SK-N-SH (cell line): ENCODE measurements at regions not wholly inside any gene's neighbourhood (a gene's known extent, or its start where the extent isn't known, plus 50 kb on each side); places are given as distances from the start of the nearest gene placed in this dataset.

ENCODE experiments used
- CTCF ChIA-PET: fragments of 300-600, 350-600 bp; formaldehyde crosslinking; extraction: SDS; loops from one replicate; lab custom pipeline; 2021; lab: Yijun Ruan, JAX
- POLR2A ChIA-PET: fragments of 350-600 bp; sonication (Branson Sonifier 250); formaldehyde crosslinking; extraction: SDS; loops from one replicate; lab custom pipeline; 2020; ENCODE audit warnings: antibody characterized with exemption, inconsistent platforms; lab: Yijun Ruan, JAX
- DNase-seq: peaks from one replicate; pipeline ENCODE4 v3.0.0; 2012
- H2AFZ ChIP-seq: fragments of 200-600 bp; sonication (generic); 2 replicates; pipeline ENCODE4 v1.8.1; 2016; ENCODE audit warnings: antibody characterized with exemption, mild to moderate bottlenecking, low read depth
- H3F3A ChIP-seq: fragments of 200-600 bp; sonication (generic); replicated peaks from 2 replicates; pipeline ENCODE3; 2016; ENCODE audit warnings: antibody characterized with exemption, mild to moderate bottlenecking; ENCODE audit not compliant: insufficient read depth
- H3K27ac ChIP-seq, 2 experiments: fragments of 200-500 bp in 1 of 2; fragments of 200-600 bp in 1 of 2; sonication (Bioruptor generic) in 1 of 2; sonication (generic), shearing (Covaris generic) in 1 of 2; 2 replicates each; pipeline versions ENCODE4 v1.5.1 to v1.6.1; 2014 to 2016; ENCODE audit warnings: low read depth in 2 of 2, inconsistent platforms in 1 of 2, low read length in 1 of 2, mild to moderate bottlenecking in 1 of 2, mixed read lengths in 1 of 2
- H3K27me3 ChIP-seq: fragments of 200-600 bp; sonication (generic), shearing (Covaris generic); 2 replicates; pipeline ENCODE4 v1.6.1; 2016; ENCODE audit warnings: mixed run types; ENCODE audit not compliant: insufficient read depth
- H3K36me3 ChIP-seq, 2 experiments: fragments of 200-500 bp in 1 of 2; fragments of 200-600 bp in 1 of 2; sonication (Bioruptor generic) in 1 of 2; sonication (generic) in 1 of 2; replicated peaks in 1 of 2; 2 replicates each; pipeline versions ENCODE3 to v1.5.1; 2014 to 2016; ENCODE audit warnings: low read length in 1 of 2, mild to moderate bottlenecking in 1 of 2; ENCODE audit not compliant: insufficient read depth in 2 of 2, control insufficient read depth in 1 of 2
- H3K4me1 ChIP-seq, 2 experiments: fragments of 200-500 bp in 1 of 2; fragments of 200-600 bp in 1 of 2; sonication (Bioruptor generic) in 1 of 2; sonication (generic), shearing (Covaris generic) in 1 of 2; 2 replicates each; pipeline versions ENCODE4 v1.5.1 to v1.6.1; 2014 to 2016; ENCODE audit warnings: low read depth in 1 of 2, low read length in 1 of 2, mixed run types in 1 of 2; ENCODE audit not compliant: insufficient read depth in 2 of 2, control insufficient read depth in 1 of 2
- H3K4me2 ChIP-seq: fragments of 200-600 bp; sonication (generic), shearing (Covaris generic); 2 replicates; pipeline ENCODE4 v1.6.1; 2017; ENCODE audit warnings: mixed run types
- H3K4me3 ChIP-seq, 2 experiments: fragments of 200-500 bp in 1 of 2; fragments of 200-600 bp in 1 of 2; sonication (Bioruptor generic) in 1 of 2; sonication (generic), shearing (Covaris generic) in 1 of 2; 2 replicates each; pipeline versions ENCODE4 v1.5.1 to v1.8.1; 2014 to 2016; ENCODE audit warnings: low read depth in 2 of 2, inconsistent platforms in 1 of 2, low read length in 1 of 2, mild to moderate bottlenecking in 1 of 2, mixed read lengths in 1 of 2, moderate library complexity in 1 of 2
- H3K79me2 ChIP-seq: fragments of 200-600 bp; sonication (generic); 2 replicates; pipeline ENCODE4 v1.8.1; 2017; ENCODE audit warnings: mild to moderate bottlenecking; ENCODE audit not compliant: insufficient read depth
- H3K9ac ChIP-seq: fragments of 200-600 bp; sonication (generic); 2 replicates; pipeline ENCODE4 v1.6.1; 2017; ENCODE audit warnings: mixed run types
- H3K9me2 ChIP-seq: fragments of 200-600 bp; sonication (generic); 2 replicates; pipeline ENCODE4 v1.6.1; 2017; ENCODE audit warnings: mixed run types
- H3K9me3 ChIP-seq: fragments of 200-600 bp; sonication (generic); 2 replicates; pipeline ENCODE4 v1.6.1; 2017; ENCODE audit warnings: mixed run types, mild to moderate bottlenecking, moderate library complexity
- H4K20me1 ChIP-seq: fragments of 200-600 bp; sonication (generic); 2 replicates; pipeline ENCODE4 v1.6.1; 2017; ENCODE audit warnings: mild to moderate bottlenecking, mixed run types; ENCODE audit not compliant: insufficient read depth
- ELF1 ChIP-seq: IDR thresholded peaks from 2 replicates; pipeline ENCODE4 v1.4.0; 2012
- EZH2phosphoT487 ChIP-seq: fragments of 200-600 bp; sonication (generic); IDR thresholded peaks from 2 replicates; pipeline ENCODE4 v1.6.1; 2017; ENCODE audit warnings: low read depth, mixed run types, mild to moderate bottlenecking, antibody characterized with exemption, moderate library complexity, borderline replicate concordance
- FOXJ3 ChIP-seq: sonication (generic); formaldehyde crosslinking; IDR thresholded peaks from 2 replicates; pipeline ENCODE4 v1.5.1; 2020; ENCODE audit warnings: mild to moderate bottlenecking, missing genetic modification reagents
- FOXM1 ChIP-seq: IDR thresholded peaks from 2 replicates; pipeline ENCODE4 v1.4.0; 2012; ENCODE audit warnings: low read depth, mild to moderate bottlenecking
- IRF3 ChIP-seq: fragments of 150-350 bp; IDR thresholded peaks from 2 replicates; pipeline ENCODE4 v1.6.1; 2016; ENCODE audit warnings: mild to moderate bottlenecking, low read depth, low read length
- JUND ChIP-seq: IDR thresholded peaks from 2 replicates; pipeline ENCODE4 v1.4.0; 2012
- MAX ChIP-seq: IDR thresholded peaks from 2 replicates; pipeline ENCODE4 v1.4.0; 2012; ENCODE audit warnings: low read depth
- MEF2A ChIP-seq: IDR thresholded peaks from 2 replicates; pipeline ENCODE4 v1.4.0; 2012; ENCODE audit warnings: low read depth, borderline replicate concordance
- MXI1 ChIP-seq: IDR thresholded peaks from 2 replicates; pipeline ENCODE4 v1.6.1; 2012; ENCODE audit warnings: mild to moderate bottlenecking, low read depth, low read length, improper control_type of control experiment
- NFIC ChIP-seq: IDR thresholded peaks from 2 replicates; pipeline ENCODE4 v1.4.0; 2012; ENCODE audit warnings: borderline replicate concordance
- POLR2AphosphoS5 ChIP-seq: IDR thresholded peaks from 2 replicates; pipeline ENCODE4 v1.6.1; 2012; ENCODE audit warnings: low read depth, low read length
- RAD21 ChIP-seq: IDR thresholded peaks from 2 replicates; pipeline ENCODE4 v1.6.1; 2012; ENCODE audit warnings: mild to moderate bottlenecking, low read length
- RCOR1 ChIP-seq: fragments of 150-350 bp; IDR thresholded peaks from 2 replicates; pipeline ENCODE4 v1.6.1; 2017; ENCODE audit warnings: antibody characterized with exemption, low read length
- RFX5 ChIP-seq: IDR thresholded peaks from 2 replicates; pipeline ENCODE4 v1.6.1; 2012; ENCODE audit warnings: mild to moderate bottlenecking, improper control_type of control experiment, low read length
- SIN3A ChIP-seq: IDR thresholded peaks from 2 replicates; pipeline ENCODE4 v1.6.1; 2012; ENCODE audit warnings: low read depth, mild to moderate bottlenecking, low read length, moderate library complexity, borderline replicate concordance
- SMC3 ChIP-seq: IDR thresholded peaks from 2 replicates; pipeline ENCODE4 v1.6.1; 2012; ENCODE audit warnings: low read depth, low read length, improper control_type of control experiment
- TAF1 ChIP-seq: IDR thresholded peaks from 2 replicates; pipeline ENCODE4 v1.6.1; 2012; ENCODE audit warnings: low read depth, mild to moderate bottlenecking, low read length, moderate library complexity, borderline replicate concordance
- TCF12 ChIP-seq: IDR thresholded peaks from 2 replicates; pipeline ENCODE4 v1.4.0; 2012
- TEAD4 ChIP-seq: IDR thresholded peaks from 2 replicates; pipeline ENCODE4 v1.4.0; 2012; ENCODE audit warnings: mild to moderate bottlenecking, borderline replicate concordance; ENCODE audit not compliant: insufficient read depth
- USF2 ChIP-seq: fragments of 150-350 bp; IDR thresholded peaks from 2 replicates; pipeline ENCODE4 v1.6.1; 2017; ENCODE audit warnings: antibody characterized with exemption, low read length, low read depth, borderline replicate concordance
- ZBTB33 ChIP-seq: IDR thresholded peaks from 2 replicates; pipeline ENCODE4 v1.4.0; 2012; ENCODE audit warnings: low read depth, borderline replicate concordance
- WGBS: methylation state at CpG from one replicate; pipeline ENCODE4 v1.1.6; 2017; ENCODE audit warnings: low lambda C conversion rate; 5-methylcytosine and 5-hydroxymethylcytosine counted together

GRCh38 chr11:88040148-88040496 lies 135.1 kb downstream of the RAB38 start:
- no peaks in the 10 kb centered on the region for H4K20me1 ChIP-seq
- no peak overlapping the region for H3K9ac ChIP-seq
- 0% methylated on average over 1 of the region's 1 CpG for WGBS
- ChIA-PET CTCF (no interaction called here), POLR2A (no interaction called here)
- H3K4me2 ChIP-seq, result no peak overlapping the region
- no peak overlapping the region for H3K4me3 ChIP-seq
- no peaks in the 10 kb centered on the region for H3K4me1 ChIP-seq
- no peak for TF ChIP-seq RAD21
- TF ChIP-seq FOXJ3 (CRISPR knock-in tag), result no peak
- no peak for TF ChIP-seq USF2
- no peak for TF ChIP-seq ELF1
- no peak for TF ChIP-seq MEF2A
- TF ChIP-seq JUND, result no peak
- TF ChIP-seq IRF3, result no peak
- TF ChIP-seq NFIC, result no peak
- no peak for TF ChIP-seq SIN3A
- no peak overlapping the region for H2AFZ ChIP-seq
- no peaks in the 10 kb centered on the region for H3K79me2 ChIP-seq
- H3K9me3 ChIP-seq, result no peaks in the 10 kb centered on the region
- H3K36me3 ChIP-seq, result no peaks in the 10 kb centered on the region
- H3K27me3 ChIP-seq, result peaks cover 14% of the 10 kb centered on the region; the same call in 1 of the 2 replicates
- no peaks in the 10 kb centered on the region for H3K9me2 ChIP-seq
- no peaks in the 10 kb centered on the region for H3F3A ChIP-seq
- no peak for DNase-seq
- H3K27ac ChIP-seq, result no peak overlapping the region

GRCh38 chr11:88039476-88040147 lies 135.6 kb downstream of the RAB38 start:
- H3K9ac ChIP-seq, result no peak overlapping the region
- CTCF ChIA-PET, result no interaction called here

More at GRCh38 chr11:88039476-88040147, 135.6 kb downstream of the RAB38 start:
- Histone ChIP-seq H3K79me2 (no peaks in the 10 kb centered on the region), H3K27me3 (peaks cover 10% of the 10 kb centered on the region; the same call in 1 of the 2 replicates), H3K9me2 (no peaks in the 10 kb centered on the region), H3K36me3 (no peaks in the 10 kb centered on the region), H3K4me1 (no peaks in the 10 kb centered on the region), H3F3A (no peaks in the 10 kb centered on the region), H3K4me3 (no peak overlapping the region), H4K20me1 (no peaks in the 10 kb centered on the region), H3K27ac (no peak overlapping the region), H3K9me3 (no peaks in the 10 kb centered on the region), H2AFZ (no peak overlapping the region), H3K4me2 (no peak overlapping the region)
- 0% methylated on average over 2 of the region's 2 CpGs for WGBS
- no peak for TF ChIP-seq FOXJ3 (CRISPR knock-in tag)
- TF ChIP-seq TEAD4, result no peak
- no peak for TF ChIP-seq SMC3
- TF ChIP-seq TCF12, result no peak
- no peak for TF ChIP-seq TAF1
- no peak for TF ChIP-seq EZH2phosphoT487
- TF ChIP-seq ELF1, result no peak
- no peak for TF ChIP-seq MXI1
- TF ChIP-seq USF2, result no peak
- no peak for TF ChIP-seq POLR2AphosphoS5
- no peak for TF ChIP-seq MAX
- TF ChIP-seq RFX5, result no peak
- TF ChIP-seq ZBTB33, result no peak
- TF ChIP-seq FOXM1, result no peak
- TF ChIP-seq RCOR1, result no peak
- DNase-seq, result no peak
- POLR2A ChIA-PET, result no interaction called here
